NCI-H1436 (cell line): ENCODE measurements at regions not wholly inside any gene's neighbourhood (a gene's known extent, or its start where the extent isn't known, plus 50 kb on each side); places are given as distances from the start of the nearest gene placed in this dataset.

Experiments used
- DNase-seq: peaks from one replicate; lab custom pipeline; 2025; lab: John Stamatoyannopoulos, UW

DNA sequence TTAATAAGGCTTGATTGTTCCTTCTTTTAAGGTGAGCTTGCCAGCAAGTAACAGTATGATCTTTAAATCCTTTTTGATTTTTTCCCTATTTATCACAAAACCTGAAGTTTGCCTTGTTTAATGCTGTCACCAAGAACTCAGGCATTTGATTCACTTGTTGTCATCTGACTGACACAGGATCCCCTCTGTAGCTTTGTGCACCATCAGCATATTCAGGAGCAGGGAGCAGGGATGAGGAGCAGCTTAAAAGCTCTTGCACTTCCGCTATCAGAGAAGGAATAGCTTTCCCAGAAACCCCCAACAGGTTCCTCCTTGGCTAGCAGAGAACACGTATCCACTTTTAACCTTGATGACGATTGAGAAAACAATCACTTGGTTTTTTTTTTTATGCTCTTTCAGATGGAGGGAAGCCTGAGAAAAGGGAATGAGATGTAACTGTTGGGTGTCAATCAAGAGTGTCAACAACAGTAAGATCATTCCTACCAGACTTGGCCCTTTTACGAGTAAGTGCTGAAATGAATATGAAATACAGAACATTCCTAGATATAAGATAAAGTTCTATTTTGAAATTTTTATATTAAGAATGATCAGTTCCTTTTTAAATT lies 433.1 kb upstream of the CDH18 start:
- no peak for DNase-seq
